Fibroblast of lung (primary cell): ENCODE measurements at regions not wholly inside any gene's neighbourhood (a gene's known extent, or its start where the extent isn't known, plus 50 kb on each side); places are given as distances from the start of the nearest gene placed in this dataset.

Experiments
- DNase-seq, 2 donors: peaks; one replicate each; pipeline versions ENCODE4 v3.0.0 to v3.0.0-alpha.2; 2010; ENCODE audit warnings: low read depth in 2 of 2
- H2AFZ ChIP-seq: 2 replicates; pipeline ENCODE4 v1.5.1; 2012; ENCODE audit warnings: low read length, control low read depth, inconsistent platforms
- H3K27ac ChIP-seq: 2 replicates; pipeline ENCODE4 v1.5.1; 2011; ENCODE audit warnings: low read length, control low read depth; ENCODE audit not compliant: insufficient read depth
- H3K27me3 ChIP-seq: 2 replicates; pipeline ENCODE4 v1.5.1; 2011; ENCODE audit warnings: mild to moderate bottlenecking, low read length; ENCODE audit not compliant: control insufficient read depth, insufficient read depth
- H3K36me3 ChIP-seq: 2 replicates; pipeline ENCODE4 v1.5.1; 2011; ENCODE audit warnings: low read length; ENCODE audit not compliant: control insufficient read depth, insufficient read depth
- H3K4me1 ChIP-seq: 2 replicates; pipeline ENCODE4 v1.5.1; 2011; ENCODE audit warnings: low read length; ENCODE audit not compliant: control insufficient read depth, insufficient read depth; ENCODE audit errors: extremely low read depth
- H3K4me2 ChIP-seq: 2 replicates; pipeline ENCODE4 v1.5.1; 2011; ENCODE audit warnings: low read length, control low read depth; ENCODE audit not compliant: insufficient read depth; ENCODE audit errors: extremely low read depth
- H3K4me3 ChIP-seq, 4 experiments: fragments of 200-600 bp in 1 of 4; sonication (generic) in 1 of 4; replicated peaks in 1 of 4; 2 replicates each; pipeline ENCODE4 v1.5.1; 2011 to 2016; ENCODE audit warnings: low read length in 4 of 4, low read depth in 3 of 4, mild to moderate bottlenecking in 3 of 4, control low read depth in 2 of 4, inconsistent platforms in 1 of 4, mixed read lengths in 1 of 4; ENCODE audit not compliant: insufficient read depth in 1 of 4; ENCODE audit errors: control extremely low read depth in 1 of 4
- H3K79me2 ChIP-seq: 2 replicates; pipeline ENCODE4 v1.5.1; 2012; ENCODE audit warnings: mild to moderate bottlenecking, low read length, inconsistent platforms; ENCODE audit not compliant: control insufficient read depth, insufficient read depth
- H3K9ac ChIP-seq: 2 replicates; pipeline ENCODE4 v1.5.1; 2011; ENCODE audit warnings: mild to moderate bottlenecking, low read length, control low read depth; ENCODE audit not compliant: insufficient read depth
- H3K9me3 ChIP-seq: 2 replicates; pipeline ENCODE4 v1.5.1; 2012; ENCODE audit warnings: low read depth, low read length; ENCODE audit not compliant: control insufficient read depth, insufficient read depth
- H4K20me1 ChIP-seq: 2 replicates; pipeline ENCODE4 v1.5.1; 2011; ENCODE audit warnings: low read length; ENCODE audit not compliant: control insufficient read depth, insufficient read depth; ENCODE audit errors: extremely low read depth
- CTCF ChIP-seq, 2 donors: IDR thresholded peaks in 1 of 2; conservative IDR thresholded peaks in 1 of 2; 1 replicate in 1 of 2; 2 replicates in 1 of 2; pipeline ENCODE4 v1.5.1; 2011 to 2012; ENCODE audit warnings: low read length in 2 of 2, control low read depth in 1 of 2, inconsistent platforms in 1 of 2, low read depth in 1 of 2, mild to moderate bottlenecking in 1 of 2
- EZH2 ChIP-seq: IDR thresholded peaks from 2 replicates; pipeline ENCODE4 v1.5.1; 2012; ENCODE audit warnings: low read length, control low read depth, mild to moderate bottlenecking; ENCODE audit errors: missing control alignments

GRCh38 chr6:105539911-105540310 lies 137.0 kb upstream of the PREP start:
- Histone ChIP-seq H3K9me3 (no peaks in the 10 kb centered on the region), H3K4me1 (no peaks in the 10 kb centered on the region), H4K20me1 (no peaks in the 10 kb centered on the region), H3K4me3 (no peak overlapping the region), H3K27ac (no peak overlapping the region), H3K9ac (no peak overlapping the region), H3K4me2 (no peak overlapping the region), H3K27me3 (no peaks in the 10 kb centered on the region), H2AFZ (no peak overlapping the region), H3K36me3 (no peaks in the 10 kb centered on the region), H3K79me2 (no peaks in the 10 kb centered on the region)
- peak in 1 of 2 donors; percentile 2 for DNase-seq
- TF ChIP-seq CTCF (conservative IDR thresholded peaks at IDR 0.05 in 1 of 2, IDR thresholded peaks at IDR 0.05 in 1 of 2; ENCODE audit: low read depth in 1 of 2, low read length in 2 of 2), result no peak
- no peak for TF ChIP-seq EZH2

- Histone ChIP-seq H3K9ac (no peak overlapping the region), H3K4me2 (no peak overlapping the region), H3K9me3 (no peaks in the 10 kb centered on the region), H3K27ac (no peak overlapping the region), H2AFZ (no peak overlapping the region), H3K4me3 (no peak overlapping the region), H3K27me3 (no peaks in the 10 kb centered on the region), H3K36me3 (no peaks in the 10 kb centered on the region), H3K79me2 (no peaks in the 10 kb centered on the region), H4K20me1 (no peaks in the 10 kb centered on the region), H3K4me1 (no peaks in the 10 kb centered on the region)
- DNase-seq, result peak in 1 of 2 donors; percentile 14
- TF ChIP-seq CTCF (conservative IDR thresholded peaks at IDR 0.05 in 1 of 2, IDR thresholded peaks at IDR 0.05 in 1 of 2; ENCODE audit: low read depth in 1 of 2, low read length in 2 of 2), result no peak
- no peak for TF ChIP-seq EZH2
Observed at GRCh38 chr6:105537981-105538578, 135.2 kb upstream of the PREP start.

- Histone ChIP-seq H3K9ac (no peak overlapping the region), H2AFZ (no peak overlapping the region), H3K4me2 (no peak overlapping the region), H3K4me3 (no peak overlapping the region), H3K27me3 (no peaks in the 10 kb centered on the region), H4K20me1 (no peaks in the 10 kb centered on the region), H3K4me1 (no peaks in the 10 kb centered on the region), H3K27ac (no peak overlapping the region), H3K36me3 (no peaks in the 10 kb centered on the region), H3K9me3 (no peaks in the 10 kb centered on the region), H3K79me2 (no peaks in the 10 kb centered on the region)
- DNase-seq, result no peak
- TF ChIP-seq CTCF (conservative IDR thresholded peaks at IDR 0.05 in 1 of 2, IDR thresholded peaks at IDR 0.05 in 1 of 2; ENCODE audit: low read depth in 1 of 2, low read length in 2 of 2) (no peak), EZH2 (no peak)
Observed at GRCh38 chr6:105536961-105537360, 134.1 kb upstream of the PREP start.
